Neural cell (in vitro differentiated cells): ENCODE measurements at regions not wholly inside any gene's neighbourhood (a gene's known extent, or its start where the extent isn't known, plus 50 kb on each side); places are given as distances from the start of the nearest gene placed in this dataset.

ENCODE experiments used
- EP300 ChIP-seq: fragments of 450-650 bp; conservative IDR thresholded peaks from 2 replicates; pipeline ENCODE4 v1.6.1; 2014; ENCODE audit warnings: antibody characterized with exemption, mild to moderate bottlenecking, moderate library complexity; ENCODE audit not compliant: poor library complexity, severe bottlenecking
- EZH2 ChIP-seq: fragments of 200-600, 300-800 bp; shearing (Covaris generic), sonication (generic); IDR thresholded peaks from 2 replicates; pipeline ENCODE4 v1.6.1; 2014; ENCODE audit warnings: antibody characterized with exemption, low read length, borderline replicate concordance, mild to moderate bottlenecking; ENCODE audit not compliant: insufficient read depth, poor library complexity, severe bottlenecking
- MXI1 ChIP-seq: fragments of 450-650 bp; conservative IDR thresholded peaks from 2 replicates; pipeline ENCODE4 v1.6.1; 2014; ENCODE audit warnings: antibody characterized with exemption, mild to moderate bottlenecking; ENCODE audit not compliant: poor library complexity, severe bottlenecking
- POLR2AphosphoS5 ChIP-seq: IDR thresholded peaks from 2 replicates; pipeline ENCODE4 v1.6.1; 2012
- RAD21 ChIP-seq: fragments of 450-650 bp; conservative IDR thresholded peaks from 2 replicates; pipeline ENCODE4 v1.6.1; 2014; ENCODE audit warnings: antibody characterized with exemption, mild to moderate bottlenecking, moderate library complexity
- SMC3 ChIP-seq: fragments of 450-650 bp; conservative IDR thresholded peaks from 2 replicates; pipeline ENCODE4 v1.6.1; 2014; ENCODE audit warnings: antibody characterized with exemption, mild to moderate bottlenecking, moderate library complexity; ENCODE audit not compliant: poor library complexity
- TAF1 ChIP-seq: IDR thresholded peaks from 2 replicates; pipeline ENCODE4 v1.6.1; 2012; ENCODE audit warnings: low read depth
- TF ChIP-seq, protein P1 (sequence below): fragments of 450-650 bp; IDR thresholded peaks from 2 replicates; pipeline ENCODE4 v1.5.1; 2014; ENCODE audit warnings: antibody characterized with exemption, mild to moderate bottlenecking, moderate library complexity; ENCODE audit not compliant: poor library complexity, severe bottlenecking
- TF ChIP-seq, protein P2 (sequence below): IDR thresholded peaks from 2 replicates; pipeline ENCODE4 v1.6.1; 2012; ENCODE audit warnings: borderline replicate concordance

DNA sequence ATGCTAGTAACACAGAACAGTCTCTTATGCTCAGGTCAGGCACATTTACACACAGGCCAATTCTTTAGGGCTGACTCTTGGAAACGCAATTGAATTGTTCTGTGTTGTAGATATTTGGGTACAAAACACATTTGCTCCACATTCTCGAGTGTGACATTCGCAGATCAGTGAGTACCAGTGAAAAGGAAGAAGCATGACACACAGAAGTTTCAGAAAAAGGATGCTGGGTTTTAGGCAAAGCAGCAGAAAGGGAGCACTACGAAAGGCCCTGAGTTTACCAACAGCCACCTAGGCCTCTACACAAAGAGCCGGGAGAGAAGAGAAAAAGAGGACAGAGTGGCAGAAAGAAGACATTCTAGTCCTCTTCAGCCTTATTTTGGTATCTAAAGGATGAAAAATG lies 254.4 kb upstream of the BTG1 start:
- TF ChIP-seq EP300 (no peak), EZH2 (no peak), TAF1 (no peak), POLR2AphosphoS5 (no peak), MXI1 (no peak), RAD21 (no peak), SMC3 (no peak)
- TF ChIP-seq, protein P1, sequence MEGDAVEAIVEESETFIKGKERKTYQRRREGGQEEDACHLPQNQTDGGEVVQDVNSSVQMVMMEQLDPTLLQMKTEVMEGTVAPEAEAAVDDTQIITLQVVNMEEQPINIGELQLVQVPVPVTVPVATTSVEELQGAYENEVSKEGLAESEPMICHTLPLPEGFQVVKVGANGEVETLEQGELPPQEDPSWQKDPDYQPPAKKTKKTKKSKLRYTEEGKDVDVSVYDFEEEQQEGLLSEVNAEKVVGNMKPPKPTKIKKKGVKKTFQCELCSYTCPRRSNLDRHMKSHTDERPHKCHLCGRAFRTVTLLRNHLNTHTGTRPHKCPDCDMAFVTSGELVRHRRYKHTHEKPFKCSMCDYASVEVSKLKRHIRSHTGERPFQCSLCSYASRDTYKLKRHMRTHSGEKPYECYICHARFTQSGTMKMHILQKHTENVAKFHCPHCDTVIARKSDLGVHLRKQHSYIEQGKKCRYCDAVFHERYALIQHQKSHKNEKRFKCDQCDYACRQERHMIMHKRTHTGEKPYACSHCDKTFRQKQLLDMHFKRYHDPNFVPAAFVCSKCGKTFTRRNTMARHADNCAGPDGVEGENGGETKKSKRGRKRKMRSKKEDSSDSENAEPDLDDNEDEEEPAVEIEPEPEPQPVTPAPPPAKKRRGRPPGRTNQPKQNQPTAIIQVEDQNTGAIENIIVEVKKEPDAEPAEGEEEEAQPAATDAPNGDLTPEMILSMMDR: no peak
- TF ChIP-seq, protein P2, sequence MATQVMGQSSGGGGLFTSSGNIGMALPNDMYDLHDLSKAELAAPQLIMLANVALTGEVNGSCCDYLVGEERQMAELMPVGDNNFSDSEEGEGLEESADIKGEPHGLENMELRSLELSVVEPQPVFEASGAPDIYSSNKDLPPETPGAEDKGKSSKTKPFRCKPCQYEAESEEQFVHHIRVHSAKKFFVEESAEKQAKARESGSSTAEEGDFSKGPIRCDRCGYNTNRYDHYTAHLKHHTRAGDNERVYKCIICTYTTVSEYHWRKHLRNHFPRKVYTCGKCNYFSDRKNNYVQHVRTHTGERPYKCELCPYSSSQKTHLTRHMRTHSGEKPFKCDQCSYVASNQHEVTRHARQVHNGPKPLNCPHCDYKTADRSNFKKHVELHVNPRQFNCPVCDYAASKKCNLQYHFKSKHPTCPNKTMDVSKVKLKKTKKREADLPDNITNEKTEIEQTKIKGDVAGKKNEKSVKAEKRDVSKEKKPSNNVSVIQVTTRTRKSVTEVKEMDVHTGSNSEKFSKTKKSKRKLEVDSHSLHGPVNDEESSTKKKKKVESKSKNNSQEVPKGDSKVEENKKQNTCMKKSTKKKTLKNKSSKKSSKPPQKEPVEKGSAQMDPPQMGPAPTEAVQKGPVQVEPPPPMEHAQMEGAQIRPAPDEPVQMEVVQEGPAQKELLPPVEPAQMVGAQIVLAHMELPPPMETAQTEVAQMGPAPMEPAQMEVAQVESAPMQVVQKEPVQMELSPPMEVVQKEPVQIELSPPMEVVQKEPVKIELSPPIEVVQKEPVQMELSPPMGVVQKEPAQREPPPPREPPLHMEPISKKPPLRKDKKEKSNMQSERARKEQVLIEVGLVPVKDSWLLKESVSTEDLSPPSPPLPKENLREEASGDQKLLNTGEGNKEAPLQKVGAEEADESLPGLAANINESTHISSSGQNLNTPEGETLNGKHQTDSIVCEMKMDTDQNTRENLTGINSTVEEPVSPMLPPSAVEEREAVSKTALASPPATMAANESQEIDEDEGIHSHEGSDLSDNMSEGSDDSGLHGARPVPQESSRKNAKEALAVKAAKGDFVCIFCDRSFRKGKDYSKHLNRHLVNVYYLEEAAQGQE: no peak
